ENCODE measurements at regions not wholly inside any gene's neighbourhood (a gene's known extent, or its start where the extent isn't known, plus 50 kb on each side); places are given as distances from the start of the nearest gene placed in this dataset.

- no peak for DNase-seq
These were observed 269.5 kb upstream of the N4BP1 start for GRCh38 chr16:48879223-48880122.

DNA sequence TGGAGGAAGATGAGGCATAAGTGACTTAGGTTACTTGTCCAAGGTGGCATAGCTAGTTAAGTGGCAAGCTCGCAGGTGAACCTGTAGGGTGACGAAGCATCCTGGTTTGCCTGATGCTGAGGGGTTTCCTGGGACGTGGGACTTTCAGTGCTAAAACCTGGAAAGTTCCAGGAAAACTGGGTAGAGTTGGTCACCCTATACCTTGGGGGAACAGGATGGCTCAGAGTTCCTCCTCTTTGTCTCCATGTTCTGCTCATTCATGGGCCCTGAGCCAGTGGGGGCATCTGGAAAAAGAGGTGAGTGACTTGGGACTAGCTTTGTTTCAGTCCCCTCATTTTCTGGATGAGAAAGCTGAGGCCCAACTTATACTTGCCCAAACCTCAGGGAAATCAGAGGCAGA lies 268.0 kb upstream of the N4BP1 start:
- DNase-seq: no peak

DNA sequence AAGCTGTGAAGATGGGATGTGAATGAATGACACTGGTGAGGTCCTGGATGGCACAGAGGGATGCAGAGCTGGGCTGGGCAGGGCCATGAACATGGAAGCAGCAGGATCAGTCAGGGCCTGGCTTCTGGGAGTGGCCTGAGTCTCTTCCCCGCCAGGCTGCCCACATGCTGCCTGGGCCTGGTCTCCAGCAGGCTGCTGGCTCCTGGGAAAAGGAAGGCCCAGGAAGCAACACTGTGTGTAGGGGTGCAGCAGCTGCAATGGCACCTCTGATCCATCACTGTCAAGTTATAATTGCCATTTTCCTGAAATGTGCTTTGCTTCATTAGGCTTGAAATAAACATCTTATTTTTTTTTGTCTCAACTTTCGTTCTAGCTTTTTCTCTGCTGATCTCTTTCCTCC lies 260.2 kb upstream of the N4BP1 start:
- no peak for DNase-seq

DNA sequence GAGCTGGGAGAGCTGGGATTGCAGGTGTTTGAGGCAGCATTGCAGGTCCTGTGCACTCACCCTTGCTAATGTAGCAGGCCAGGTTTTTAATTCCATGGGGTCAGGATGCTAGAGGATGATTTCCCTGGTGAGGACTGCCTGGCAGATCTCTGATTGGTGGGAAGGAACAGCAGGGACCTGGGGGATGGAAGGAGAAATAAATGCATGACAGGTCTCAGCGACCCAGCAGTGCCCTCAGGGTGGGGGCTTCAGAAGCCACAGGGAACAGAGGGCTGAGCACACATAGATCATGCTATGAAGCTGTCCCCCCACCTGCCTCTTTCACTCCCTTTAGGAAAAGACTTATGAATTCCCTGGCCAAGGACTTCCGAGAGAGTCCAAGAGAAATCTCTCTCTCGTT lies 255.5 kb upstream of the N4BP1 start:
- no peak for DNase-seq

GRCh38 chr16:48864055-48864454 lies 254.1 kb upstream of the N4BP1 start:
- DNase-seq: no peak

- no peak for DNase-seq
These were observed 252.1 kb upstream of the N4BP1 start for GRCh38 chr16:48862087-48862532.

GRCh38 chr16:48860341-48860740 lies 250.4 kb upstream of the N4BP1 start:
- no peak for DNase-seq

- DNase-seq: no peak
These were observed 243.0 kb upstream of the N4BP1 start for GRCh38 chr16:48852951-48853350.

- DNase-seq: no peak
These were observed 242.5 kb upstream of the N4BP1 start for GRCh38 chr16:48852458-48852857.

DNA sequence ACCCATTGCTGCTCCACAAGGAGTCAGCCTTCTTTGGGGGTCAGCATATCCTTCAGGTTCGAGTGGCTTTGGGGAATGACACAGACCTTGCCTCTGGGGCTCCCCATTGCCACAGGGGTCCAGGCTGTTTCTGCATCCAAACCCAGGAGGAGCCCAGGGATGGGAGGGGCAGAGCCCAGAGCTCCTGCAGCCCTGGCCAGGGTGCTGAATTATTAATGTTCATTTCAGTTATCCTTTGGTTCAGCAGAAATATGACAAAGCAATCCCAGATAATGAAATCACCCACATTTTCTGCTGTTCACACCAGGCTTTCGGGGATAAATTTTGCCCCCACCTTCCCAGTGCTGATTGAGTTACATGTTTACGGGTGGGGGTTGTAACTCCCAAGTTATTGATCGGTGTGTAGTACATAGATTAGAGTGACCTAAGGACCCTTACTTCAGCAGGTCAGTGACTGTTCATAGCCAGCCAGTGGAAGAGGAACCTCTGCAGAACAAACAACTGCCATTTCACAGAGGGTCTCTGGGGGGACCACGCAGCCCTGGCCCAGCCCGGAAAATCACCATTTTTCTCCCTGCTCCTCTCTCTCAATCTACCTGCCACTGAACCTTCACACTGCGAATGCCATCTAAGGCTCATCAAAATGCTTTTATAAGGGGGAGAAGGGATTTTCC lies 240.3 kb upstream of the N4BP1 start:
- DNase-seq: no peak

DNA sequence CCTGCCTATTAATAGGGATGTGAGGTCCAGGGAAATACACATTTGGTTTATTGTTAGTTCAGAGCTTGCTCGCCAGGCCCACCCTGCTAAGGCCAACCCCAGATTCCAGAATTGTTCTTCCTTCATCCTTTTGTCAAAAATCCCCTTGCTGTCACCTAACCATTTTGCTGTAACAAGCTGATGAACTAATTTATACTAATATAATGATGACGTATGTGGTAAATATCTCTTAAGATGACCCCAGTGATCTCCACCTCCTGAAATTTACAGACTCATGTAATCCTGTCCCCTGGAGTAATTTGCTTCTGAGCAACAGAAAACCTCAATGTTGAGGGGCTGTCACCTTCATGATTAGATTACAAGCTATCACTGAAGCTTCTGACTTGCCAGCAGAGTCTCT lies 236.3 kb upstream of the N4BP1 start:
- no peak for DNase-seq

- DNase-seq: no peak
These were observed 235.3 kb upstream of the N4BP1 start for GRCh38 chr16:48845261-48845660.

DNA sequence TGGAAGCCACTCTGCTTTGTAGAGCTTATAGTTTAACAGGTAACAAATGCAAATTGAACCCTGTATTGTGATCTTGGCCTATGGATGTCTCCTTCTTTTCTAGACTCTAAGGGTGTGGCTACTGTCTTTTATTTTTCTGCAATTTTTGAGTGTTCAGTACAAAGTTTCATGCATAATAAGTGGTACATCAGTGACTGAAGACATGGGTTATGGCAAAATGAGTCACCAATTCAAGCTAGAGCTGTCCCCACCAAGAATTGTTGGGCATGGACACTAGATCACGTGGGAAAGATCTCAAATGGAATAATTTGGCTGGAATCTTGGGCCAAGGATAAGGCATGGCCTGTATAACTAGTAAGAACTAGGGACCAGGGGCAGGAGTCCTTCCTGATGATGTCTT lies 228.4 kb upstream of the N4BP1 start:
- no peak for DNase-seq

DNA sequence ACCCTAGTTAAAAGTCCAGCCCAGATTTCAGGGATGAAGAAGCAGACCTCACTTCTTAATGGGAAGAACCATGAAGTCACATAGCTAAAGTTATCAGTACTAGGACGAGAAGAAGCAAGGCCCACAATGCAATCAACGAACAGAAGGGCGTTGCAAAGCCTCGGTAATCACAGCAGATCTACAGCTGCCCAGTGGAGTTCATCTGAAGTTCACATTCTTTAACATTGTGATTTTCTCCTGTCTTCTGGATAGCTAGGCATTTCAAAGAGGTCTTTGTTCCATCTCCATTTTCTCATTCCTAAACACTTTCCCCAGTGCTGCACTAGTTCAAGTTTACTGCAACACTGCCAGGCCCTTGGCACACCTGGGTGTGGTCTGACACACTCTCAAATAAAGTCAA lies 226.7 kb upstream of the N4BP1 start:
- DNase-seq: no peak

- no peak for DNase-seq
These were observed 226.1 kb upstream of the N4BP1 start for GRCh38 chr16:48836067-48836466.

DNA sequence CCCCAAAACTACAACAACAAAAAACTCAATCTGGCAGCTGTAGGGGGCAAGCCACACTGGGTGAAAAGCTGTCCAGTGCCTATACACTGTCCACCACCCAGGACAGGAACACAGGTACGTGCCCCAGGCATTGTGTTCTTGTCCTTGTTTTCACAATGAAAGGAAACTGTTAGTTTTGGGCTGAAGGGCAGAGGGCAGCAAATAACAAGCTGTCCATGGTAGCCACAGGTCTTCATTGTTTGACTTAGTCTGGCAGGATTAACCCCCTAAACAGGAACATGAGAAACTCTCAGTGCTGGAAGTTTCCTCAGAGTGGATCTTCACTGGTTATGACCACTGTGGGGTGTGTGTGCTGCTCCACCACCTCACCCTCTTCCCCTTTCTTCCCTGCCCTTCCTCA lies 224.6 kb upstream of the N4BP1 start:
- DNase-seq: no peak

- DNase-seq: no peak
These were observed 223.5 kb upstream of the N4BP1 start for GRCh38 chr16:48833461-48833860.

- DNase-seq: no peak
These were observed 221.2 kb upstream of the N4BP1 start for GRCh38 chr16:48831076-48831722.

- DNase-seq: no peak
These were observed 219.6 kb upstream of the N4BP1 start for GRCh38 chr16:48829336-48830310.

DNA sequence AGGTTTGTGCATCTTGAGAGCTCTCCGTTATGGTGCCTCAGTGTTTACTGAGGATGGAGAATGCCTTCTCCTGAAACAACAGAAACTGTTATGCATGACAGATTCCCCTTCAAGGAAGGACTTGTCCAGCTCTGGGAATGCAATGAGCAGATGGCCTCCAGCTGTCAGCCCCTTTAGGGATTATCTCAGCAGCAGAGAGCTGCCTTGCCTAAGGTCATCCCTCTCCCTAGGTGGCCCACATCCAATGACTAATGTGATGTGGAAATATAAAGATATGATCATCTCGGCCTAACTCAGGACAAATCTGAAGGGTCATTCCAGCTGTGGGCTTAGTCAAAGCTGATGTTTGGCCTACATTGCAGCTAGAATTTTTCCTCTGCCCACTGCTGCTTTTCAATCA lies 214.3 kb upstream of the N4BP1 start:
- no peak for DNase-seq

- DNase-seq: no peak
These were observed 212.5 kb upstream of the N4BP1 start for GRCh38 chr16:48822431-48822830.

DNA sequence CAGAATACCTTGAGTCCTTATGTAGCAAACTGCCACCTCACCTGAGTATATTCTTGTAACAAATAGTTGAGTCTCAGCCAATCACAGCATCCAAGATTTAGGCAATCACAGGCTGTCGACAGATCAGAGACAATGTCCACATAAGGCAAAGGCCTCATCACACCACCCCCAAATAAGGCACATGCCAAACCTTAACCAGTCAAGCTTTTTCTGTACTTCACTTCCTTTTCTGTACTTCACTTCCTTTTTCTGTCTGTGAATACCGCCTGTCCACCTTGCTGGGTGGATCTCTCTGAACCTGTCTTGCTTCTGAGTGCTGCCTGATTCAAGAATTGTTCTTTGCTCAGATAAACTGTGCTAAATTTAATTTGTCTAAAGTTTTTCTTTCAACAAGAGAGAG lies 210.4 kb upstream of the N4BP1 start:
- no peak for DNase-seq

- DNase-seq: no peak
These were observed 208.3 kb upstream of the N4BP1 start for GRCh38 chr16:48818257-48818656.
